ENCODE measurements at regions not wholly inside any gene's neighbourhood (a gene's known extent, or its start where the extent isn't known, plus 50 kb on each side); places are given as distances from the start of the nearest gene placed in this dataset.

DNA sequence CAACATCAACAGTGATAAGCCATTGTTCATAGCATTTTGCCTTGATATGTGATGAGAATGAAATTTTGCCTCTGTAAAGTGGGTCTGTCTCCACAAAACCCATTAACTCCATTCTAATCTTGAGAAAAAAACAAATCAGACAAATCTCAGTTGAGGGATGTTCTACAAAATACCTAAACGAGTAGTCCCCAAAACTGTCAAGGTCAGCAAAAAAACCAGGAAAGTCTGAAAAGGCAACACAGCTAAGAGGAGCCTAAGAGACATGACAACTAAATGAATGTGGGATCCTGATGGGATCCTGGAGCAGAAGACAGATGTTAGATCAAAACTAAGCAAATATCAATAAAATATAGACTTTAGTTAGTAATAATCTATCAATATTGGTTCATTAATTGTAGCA, 431.6 kb upstream of the SPTLC3 start:
- TF ChIP-seq GATA2 (IDR thresholded peaks at IDR 0.05; ENCODE audit: low read depth, low read length) (no peak), GATA3 (IDR thresholded peaks at IDR 0.05; ENCODE audit: low read depth, low read length) (no peak)

Measured in SH-SY5Y (cell line).